ENCODE measurements at regions not wholly inside any gene's neighbourhood (a gene's known extent, or its start where the extent isn't known, plus 50 kb on each side); places are given as distances from the start of the nearest gene placed in this dataset.

- TF ChIP-seq HDAC6 (IDR thresholded peaks at IDR 0.05; ENCODE audit: low read depth, low read length) (no peak), NBN (IDR thresholded peaks at IDR 0.05; ENCODE audit: low read depth) (no peak), FOXK2 (conservative IDR thresholded peaks at IDR 0.05 in 1 of 2, IDR thresholded peaks at IDR 0.05 in 1 of 2; ENCODE audit: low read depth in 2 of 2) (no peak), POLR2A (conservative IDR thresholded peaks at IDR 0.05) (no peak)
These were observed 137.6 kb downstream of the OLFM1 start for GRCh38 chr9:135224921-135225541.

All from K562 (cell line).